Prostate gland (tissue), 2 donors: ENCODE measurements at regions not wholly inside any gene's neighbourhood (a gene's known extent, or its start where the extent isn't known, plus 50 kb on each side); places are given as distances from the start of the nearest gene placed in this dataset.

ENCODE experiments used
- CTCF ChIP-seq, 4 experiments: fragments of 200-600 bp in 2 of 4; fragments of 450-650 bp in 2 of 4; sonication (generic) in 2 of 4; IDR thresholded peaks; 1 replicate in 3 of 4; 2 replicates in 1 of 4; pipeline ENCODE4 v1.5.1; 2016 to 2019; ENCODE audit warnings: antibody characterized with exemption in 4 of 4, mild to moderate bottlenecking in 2 of 4, moderate library complexity in 2 of 4
- POLR2A ChIP-seq: fragments of 450-650 bp; IDR thresholded peaks from one replicate; pipeline ENCODE4 v1.6.1; 2016; ENCODE audit warnings: antibody characterized with exemption, mild to moderate bottlenecking
- POLR2AphosphoS5 ChIP-seq: sonication (generic); formaldehyde crosslinking; IDR thresholded peaks from one replicate; pipeline ENCODE4 v1.6.1; 2017; ENCODE audit warnings: antibody characterized with exemption

DNA sequence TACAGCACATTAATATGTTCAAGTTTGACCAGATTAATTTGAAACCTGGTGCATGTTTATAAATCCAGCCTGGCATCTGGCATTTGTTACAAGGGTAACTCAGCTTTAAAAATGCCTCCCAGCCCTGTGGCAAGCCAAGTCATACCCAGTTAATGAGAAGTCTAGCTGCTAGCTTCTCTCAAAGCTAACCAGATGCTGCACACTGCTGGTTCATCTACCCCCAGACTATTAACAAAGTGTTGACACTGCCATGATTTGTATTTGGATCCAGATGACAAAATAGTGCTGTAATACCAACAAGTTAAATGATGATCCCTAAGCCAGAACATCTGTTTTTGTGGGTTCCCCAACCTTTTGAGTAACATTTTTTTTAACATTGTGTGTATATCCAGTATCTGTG is 573.7 kb upstream of the DAB2 start:
- TF ChIP-seq CTCF (IDR thresholded peaks at IDR 0.05), result no peak
- TF ChIP-seq POLR2A, result no peak
- TF ChIP-seq POLR2AphosphoS5, result no peak
